Astrocyte (in vitro differentiated cells and primary cell): ENCODE measurements at regions not wholly inside any gene's neighbourhood (a gene's known extent, or its start where the extent isn't known, plus 50 kb on each side); places are given as distances from the start of the nearest gene placed in this dataset.

Experiments used
- DNase-seq: peaks from one replicate; pipeline ENCODE4 v3.0.0-alpha.2; 2010; ENCODE audit warnings: low read depth
- FAIRE-seq: peaks from 2 replicates; lab custom pipeline; 2011; peaks lifted over from hg19 to GRCh38; lab: Jason Lieb, UNC
- H2AFZ ChIP-seq: 2 replicates; pipeline ENCODE4 v1.6.0; 2012; ENCODE audit warnings: low read depth, low read length, inconsistent platforms
- H3K27ac ChIP-seq: 2 replicates; pipeline ENCODE4 v1.5.1; 2011; ENCODE audit warnings: low read depth, low read length, inconsistent platforms
- H3K27me3 ChIP-seq: 2 replicates; pipeline ENCODE4 v1.6.0; 2011; ENCODE audit warnings: low read length, inconsistent platforms; ENCODE audit not compliant: insufficient read depth
- H3K36me3 ChIP-seq: 2 replicates; pipeline ENCODE4 v1.5.1; 2011; ENCODE audit warnings: low read length, inconsistent platforms; ENCODE audit not compliant: insufficient read depth
- H3K4me1 ChIP-seq: 2 replicates; pipeline ENCODE4 v1.5.1; 2011; ENCODE audit warnings: low read length, inconsistent platforms; ENCODE audit not compliant: insufficient read depth
- H3K4me2 ChIP-seq: 2 replicates; pipeline ENCODE4 v1.6.0; 2012; ENCODE audit warnings: low read length, inconsistent platforms
- H3K4me3 ChIP-seq: 2 replicates; pipeline ENCODE4 v1.5.1; 2011; ENCODE audit warnings: low read depth, mild to moderate bottlenecking, low read length, inconsistent platforms; ENCODE audit not compliant: insufficient read depth
- H3K79me2 ChIP-seq: 2 replicates; pipeline ENCODE4 v1.6.0; 2012; ENCODE audit warnings: mild to moderate bottlenecking, low read length, inconsistent platforms; ENCODE audit not compliant: insufficient read depth
- H3K9ac ChIP-seq: 2 replicates; pipeline ENCODE4 v1.6.0; 2012; ENCODE audit warnings: mild to moderate bottlenecking, low read length, inconsistent platforms
- H3K9me3 ChIP-seq: 2 replicates; pipeline ENCODE4 v1.5.1; 2012; ENCODE audit warnings: low read depth, mild to moderate bottlenecking, low read length, inconsistent platforms; ENCODE audit not compliant: insufficient read depth
- H4K20me1 ChIP-seq: 2 replicates; pipeline ENCODE4 v1.6.0; 2012; ENCODE audit warnings: low read length, inconsistent platforms; ENCODE audit not compliant: insufficient read depth
- H3K27ac Mint-ChIP-seq: one replicate; pipeline ENCODE4 v1.8.0; 2021; ENCODE audit warnings: mild to moderate bottlenecking, mixed read lengths; ENCODE audit not compliant: unreplicated experiment
- H3K27me3 Mint-ChIP-seq: one replicate; pipeline ENCODE4 v1.8.0; 2021; ENCODE audit warnings: low read depth, mixed read lengths; ENCODE audit not compliant: unreplicated experiment
- H3K36me3 Mint-ChIP-seq: one replicate; pipeline ENCODE4 v1.8.0; 2021; ENCODE audit warnings: low read depth, mixed read lengths; ENCODE audit not compliant: unreplicated experiment
- H3K4me1 Mint-ChIP-seq: one replicate; pipeline ENCODE4 v1.8.0; 2021; ENCODE audit warnings: low read depth, mixed read lengths; ENCODE audit not compliant: unreplicated experiment
- H3K4me3 Mint-ChIP-seq: one replicate; pipeline ENCODE4 v1.8.0; 2021; ENCODE audit warnings: mild to moderate bottlenecking, moderate library complexity, mixed read lengths; ENCODE audit not compliant: unreplicated experiment
- H3K9me3 Mint-ChIP-seq: one replicate; pipeline ENCODE4 v1.8.0; 2021; ENCODE audit warnings: mild to moderate bottlenecking, mixed read lengths; ENCODE audit not compliant: unreplicated experiment
- EZH2 ChIP-seq: IDR thresholded peaks from 2 replicates; pipeline ENCODE4 v1.6.1; 2012; ENCODE audit warnings: mild to moderate bottlenecking, low read length, inconsistent platforms; ENCODE audit not compliant: insufficient read depth
- TF ChIP-seq, protein P1 (sequence below): IDR thresholded peaks from 2 replicates; pipeline ENCODE4 v1.5.1; 2011; ENCODE audit warnings: low read depth, mild to moderate bottlenecking, inconsistent platforms, low read length, moderate library complexity; ENCODE audit not compliant: insufficient read depth

DNA sequence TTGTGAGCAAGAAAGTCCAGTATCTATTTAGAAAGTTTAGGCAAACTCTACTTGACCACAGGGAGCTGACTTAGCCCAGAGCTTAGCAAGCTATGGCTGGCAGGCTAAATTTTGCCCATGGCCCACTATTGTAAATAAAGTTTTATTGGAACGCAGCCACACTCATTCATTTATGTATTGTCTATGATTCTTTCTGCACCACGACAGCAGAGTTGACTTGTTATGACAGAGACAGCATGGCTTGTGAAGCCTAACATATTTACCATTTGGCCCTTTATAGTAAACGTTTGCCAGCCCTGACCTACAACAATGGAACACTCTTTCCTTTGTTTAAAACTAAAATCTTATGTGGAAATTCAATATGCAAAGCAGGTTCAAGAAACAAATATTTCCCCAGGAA lies 100.0 kb upstream of the ZFHX3 start:
- Histone ChIP-seq H3K36me3 (no peaks in the 10 kb centered on the region), H2AFZ (no peak overlapping the region), H3K4me3 (no peak overlapping the region), H3K9ac (no peak overlapping the region), H3K4me1 (no peaks in the 10 kb centered on the region), H3K27me3 (no peaks in the 10 kb centered on the region), H3K27ac (no peak overlapping the region), H3K9me3 (no peaks in the 10 kb centered on the region), H4K20me1 (no peaks in the 10 kb centered on the region), H3K79me2 (no peaks in the 10 kb centered on the region), H3K4me2 (no peak overlapping the region)
- Mint-ChIP-seq H3K27me3 (no peaks in the 10 kb centered on the region), H3K4me1 (peaks cover 18% of the 10 kb centered on the region), H3K36me3 (no peaks in the 10 kb centered on the region), H3K4me3 (no peak overlapping the region), H3K27ac (no peak overlapping the region), H3K9me3 (no peaks in the 10 kb centered on the region)
- FAIRE-seq (no peak), DNase-seq (no peak)
- TF ChIP-seq EZH2: no peak
- TF ChIP-seq, protein P1, sequence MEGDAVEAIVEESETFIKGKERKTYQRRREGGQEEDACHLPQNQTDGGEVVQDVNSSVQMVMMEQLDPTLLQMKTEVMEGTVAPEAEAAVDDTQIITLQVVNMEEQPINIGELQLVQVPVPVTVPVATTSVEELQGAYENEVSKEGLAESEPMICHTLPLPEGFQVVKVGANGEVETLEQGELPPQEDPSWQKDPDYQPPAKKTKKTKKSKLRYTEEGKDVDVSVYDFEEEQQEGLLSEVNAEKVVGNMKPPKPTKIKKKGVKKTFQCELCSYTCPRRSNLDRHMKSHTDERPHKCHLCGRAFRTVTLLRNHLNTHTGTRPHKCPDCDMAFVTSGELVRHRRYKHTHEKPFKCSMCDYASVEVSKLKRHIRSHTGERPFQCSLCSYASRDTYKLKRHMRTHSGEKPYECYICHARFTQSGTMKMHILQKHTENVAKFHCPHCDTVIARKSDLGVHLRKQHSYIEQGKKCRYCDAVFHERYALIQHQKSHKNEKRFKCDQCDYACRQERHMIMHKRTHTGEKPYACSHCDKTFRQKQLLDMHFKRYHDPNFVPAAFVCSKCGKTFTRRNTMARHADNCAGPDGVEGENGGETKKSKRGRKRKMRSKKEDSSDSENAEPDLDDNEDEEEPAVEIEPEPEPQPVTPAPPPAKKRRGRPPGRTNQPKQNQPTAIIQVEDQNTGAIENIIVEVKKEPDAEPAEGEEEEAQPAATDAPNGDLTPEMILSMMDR: no peak

DNA sequence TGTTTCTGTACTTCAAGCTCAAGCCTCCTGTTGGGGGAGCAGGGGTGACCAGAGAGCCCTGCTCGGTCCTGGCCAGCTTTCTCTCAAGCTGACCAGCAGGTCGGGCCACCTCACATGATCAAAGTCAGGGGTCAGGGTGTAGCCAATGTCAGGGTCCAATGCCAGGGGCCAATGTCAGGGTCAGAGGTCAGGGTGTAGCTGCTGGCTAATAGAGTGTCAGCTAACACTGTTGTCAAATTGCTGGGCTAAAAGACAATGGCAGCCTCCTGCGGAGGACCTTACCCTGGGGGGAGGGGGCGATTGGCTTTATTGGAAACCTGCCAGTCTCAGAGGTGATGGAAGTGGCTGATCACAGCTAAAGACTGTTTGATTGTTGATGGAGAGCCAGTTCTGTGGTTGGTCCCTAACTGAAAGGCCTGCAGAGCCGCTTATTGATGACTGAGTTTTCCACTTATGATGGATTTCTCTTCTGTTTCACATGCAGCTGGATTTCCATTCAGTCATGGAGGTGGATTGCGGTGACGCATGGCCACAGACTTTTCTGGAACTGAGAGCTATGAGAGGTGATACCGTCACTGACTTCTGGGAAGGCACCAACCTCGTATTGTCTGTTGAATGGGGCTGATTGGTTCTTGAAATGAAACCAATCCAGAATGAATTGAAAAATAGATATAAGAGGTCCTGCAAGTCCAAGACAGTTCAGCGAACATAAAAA lies 97.4 kb upstream of the ZFHX3 start:
- H3K36me3 ChIP-seq: no peaks in the 10 kb centered on the region
- H4K20me1 ChIP-seq: no peaks in the 10 kb centered on the region
- H3K4me3 ChIP-seq: no peak overlapping the region
- H3K9me3 ChIP-seq: no peaks in the 10 kb centered on the region
- no peak overlapping the region for H3K4me2 ChIP-seq
- H3K9ac ChIP-seq: no peak overlapping the region
- no peaks in the 10 kb centered on the region for H3K79me2 ChIP-seq
- H3K36me3 Mint-ChIP-seq: no peaks in the 10 kb centered on the region
- no peak for TF ChIP-seq EZH2
- TF ChIP-seq, protein P1: no peak
- no peak overlapping the region for H3K4me3 Mint-ChIP-seq
- no peaks in the 10 kb centered on the region for H3K27me3 Mint-ChIP-seq
- H2AFZ ChIP-seq: no peak overlapping the region
- no peaks in the 10 kb centered on the region for H3K4me1 ChIP-seq
- H3K4me1 Mint-ChIP-seq: peaks cover 3% of the 10 kb centered on the region
- DNase-seq (no peak), FAIRE-seq (no peak)
- no peaks in the 10 kb centered on the region for H3K27me3 ChIP-seq
- H3K27ac Mint-ChIP-seq: peak overlapping the region; percentile 13
- no peaks in the 10 kb centered on the region for H3K9me3 Mint-ChIP-seq
- H3K27ac ChIP-seq: no peak overlapping the region
